HCT116 (cell line): ENCODE measurements at regions not wholly inside any gene's neighbourhood (a gene's known extent, or its start where the extent isn't known, plus 50 kb on each side); places are given as distances from the start of the nearest gene placed in this dataset.

ENCODE experiments used
- ATAC-seq: fragments of 200-7000 bp; cut with Tn5 transposase; 2 replicates; pipeline ENCODE4 v1.9.1; 2020; ENCODE audit warnings: mild to moderate bottlenecking, moderate library complexity
- BruUV-seq: library from RNA; stranded (reverse); fragments of 400-500 nt; replicated peaks from 2 replicates; lab custom pipeline; 2021; lab: Mats Ljungman, UMichigan
- CTCF ChIA-PET: fragments of 300-600 bp; sonication (Branson Sonifier 250); formaldehyde crosslinking; loops from one replicate; lab custom pipeline; 2021; ENCODE audit warnings: antibody characterized with exemption; lab: Charles Lee
- POLR2A ChIA-PET: fragments of 300-600, 350-600 bp; sonication (Branson Sonifier 250); formaldehyde crosslinking; loops from one replicate; lab custom pipeline; 2021; ENCODE audit warnings: antibody characterized with exemption; lab: Charles Lee
- RAD21 ChIA-PET, 2 experiments: fragments of 300-600 bp; sonication (Branson Sonifier 250); formaldehyde crosslinking; loops; one replicate each; lab custom pipeline; 2023; ENCODE audit warnings: low total read pairs in 2 of 2; ENCODE audit not compliant: uncharacterized antibody in 2 of 2, unreplicated experiment in 2 of 2, low non-redundant PET in 1 of 2; lab: Charles Lee
- DNase-seq: peaks from one replicate; pipeline ENCODE4 v3.0.0-alpha.2; 2010; ENCODE audit warnings: low read depth, low spot score
- H2AFZ ChIP-seq: fragments of 200-600 bp; shearing (Covaris generic), sonication (generic); 2 replicates; pipeline ENCODE4 v1.6.1; 2017; ENCODE audit warnings: low read depth, mixed run types, mixed read lengths, antibody characterized with exemption, low read length; ENCODE audit not compliant: poor library complexity, severe bottlenecking
- H3K27ac ChIP-seq: 2 replicates; pipeline ENCODE4 v1.5.1; 2012; ENCODE audit warnings: low read depth, low read length
- H3K27me3 ChIP-seq: fragments of 200-600 bp; sonication (generic); 2 replicates; pipeline ENCODE4 v1.6.1; 2016; ENCODE audit warnings: mixed run types, low read length, mixed read lengths; ENCODE audit not compliant: insufficient read depth
- H3K36me3 ChIP-seq, 2 experiments: fragments of 200-500 bp in 1 of 2; fragments of 200-600 bp in 1 of 2; sonication (Bioruptor generic) in 1 of 2; sonication (generic) in 1 of 2; 2 replicates each; pipeline versions ENCODE4 v1.5.1 to v1.6.1; 2014 to 2016; ENCODE audit warnings: low read length in 2 of 2, inconsistent platforms in 1 of 2, mixed read lengths in 1 of 2, mixed run types in 1 of 2; ENCODE audit not compliant: insufficient read depth in 2 of 2, control insufficient read depth in 1 of 2
- H3K4me1 ChIP-seq, 2 experiments: fragments of 200-600 bp in 1 of 2; sonication (generic) in 1 of 2; 2 replicates each; pipeline versions ENCODE4 v1.5.1 to v1.6.1; 2012 to 2017; ENCODE audit warnings: low read length in 2 of 2, inconsistent platforms in 1 of 2, mild to moderate bottlenecking in 1 of 2, mixed read lengths in 1 of 2, mixed run types in 1 of 2, moderate library complexity in 1 of 2; ENCODE audit not compliant: insufficient read depth in 2 of 2, control insufficient read depth in 1 of 2
- H3K4me2 ChIP-seq: fragments of 200-600 bp; sonication (generic); 2 replicates; pipeline ENCODE4 v1.6.1; 2017; ENCODE audit warnings: mixed run types, low read length, mixed read lengths
- H3K4me3 ChIP-seq, 2 experiments: fragments of 200-600 bp in 1 of 2; sonication (generic) in 1 of 2; replicated peaks in 1 of 2; 2 replicates each; pipeline ENCODE4 v1.5.1; 2011 to 2016; ENCODE audit warnings: low read length in 2 of 2, control low read depth in 1 of 2, low read depth in 1 of 2, mild to moderate bottlenecking in 1 of 2, mixed read lengths in 1 of 2, mixed run types in 1 of 2
- H3K79me2 ChIP-seq: fragments of 200-600 bp; sonication (generic); 2 replicates; pipeline ENCODE4 v1.6.1; 2017; ENCODE audit warnings: mild to moderate bottlenecking, mixed run types, low read length, moderate library complexity, mixed read lengths; ENCODE audit not compliant: insufficient read depth
- H3K9ac ChIP-seq: fragments of 200-600 bp; sonication (generic); 2 replicates; pipeline ENCODE4 v1.6.1; 2016; ENCODE audit warnings: low read length, mixed read lengths
- H3K9me2 ChIP-seq: fragments of 200-600 bp; sonication (generic), shearing (Covaris generic); 2 replicates; pipeline ENCODE4 v1.6.1; 2017; ENCODE audit warnings: mixed run types, mild to moderate bottlenecking, moderate library complexity; ENCODE audit not compliant: insufficient read depth
- H3K9me3 ChIP-seq, 2 experiments: fragments of 200-500 bp in 1 of 2; fragments of 200-600 bp in 1 of 2; sonication (Bioruptor generic) in 1 of 2; sonication (generic) in 1 of 2; 2 replicates each; pipeline ENCODE4 v1.6.1; 2014 to 2017; ENCODE audit warnings: low read length in 2 of 2, mixed read lengths in 2 of 2, inconsistent platforms in 1 of 2, low read depth in 1 of 2, mild to moderate bottlenecking in 1 of 2, mixed run types in 1 of 2, moderate library complexity in 1 of 2; ENCODE audit not compliant: control insufficient read depth in 1 of 2, insufficient read depth in 1 of 2
- H4K20me1 ChIP-seq: fragments of 200-600 bp; sonication (generic), shearing (Covaris generic); 2 replicates; pipeline ENCODE4 v1.6.1; 2017; ENCODE audit warnings: mixed run types, mild to moderate bottlenecking, moderate library complexity; ENCODE audit not compliant: insufficient read depth
- ATF3 ChIP-seq: IDR thresholded peaks from 2 replicates; pipeline ENCODE4 v1.6.1; 2012
- CBX3 ChIP-seq: IDR thresholded peaks from 2 replicates; pipeline ENCODE4 v1.6.1; 2012; ENCODE audit warnings: low read depth
- CTCF ChIP-seq, 3 experiments: fragments of 200-600 bp in 1 of 3; sonication (generic) in 1 of 3; IDR thresholded peaks in 2 of 3; conservative IDR thresholded peaks in 1 of 3; 2 replicates each; pipeline ENCODE4 v1.5.1; 2012 to 2017; ENCODE audit warnings: low read depth in 2 of 3, low read length in 2 of 3, antibody characterized with exemption in 1 of 3, borderline replicate concordance in 1 of 3, control low read depth in 1 of 3, mild to moderate bottlenecking in 1 of 3, mixed read lengths in 1 of 3, mixed run types in 1 of 3, moderate library complexity in 1 of 3; ENCODE audit not compliant: insufficient read depth in 1 of 3
- ELF1 ChIP-seq: IDR thresholded peaks from 2 replicates; pipeline ENCODE4 v1.6.1; 2012; ENCODE audit warnings: low read depth, borderline replicate concordance
- EZH2 ChIP-seq: fragments of 200-600 bp; sonication (generic); IDR thresholded peaks from 2 replicates; pipeline ENCODE4 v1.6.1; 2017; ENCODE audit warnings: antibody characterized with exemption, mixed run types
- FOSL1 ChIP-seq: IDR thresholded peaks from 2 replicates; pipeline ENCODE4 v1.6.1; 2012; ENCODE audit warnings: low read depth
- POLR2A ChIP-seq: IDR thresholded peaks from 2 replicates; pipeline ENCODE4 v1.7.0; 2011; ENCODE audit warnings: borderline replicate concordance; ENCODE audit not compliant: insufficient read depth, insufficient read length; ENCODE audit errors: extremely low read depth
- RAD21 ChIP-seq: IDR thresholded peaks from 2 replicates; pipeline ENCODE4 v1.6.1; 2012; ENCODE audit warnings: low read depth, mild to moderate bottlenecking
- SIN3A ChIP-seq: IDR thresholded peaks from 2 replicates; pipeline ENCODE4 v1.6.1; 2012; ENCODE audit warnings: low read depth
- SRF ChIP-seq: IDR thresholded peaks from 2 replicates; pipeline ENCODE4 v1.6.1; 2012; ENCODE audit warnings: low read depth
- TCF7L2 ChIP-seq: IDR thresholded peaks from 2 replicates; pipeline ENCODE4 v1.7.0; 2011; ENCODE audit warnings: borderline replicate concordance, inconsistent platforms; ENCODE audit not compliant: insufficient read depth, insufficient read length; ENCODE audit errors: extremely low read depth
- ZBTB33 ChIP-seq: IDR thresholded peaks from 2 replicates; pipeline ENCODE4 v1.6.1; 2011; ENCODE audit warnings: mild to moderate bottlenecking, low read length, moderate library complexity; ENCODE audit not compliant: insufficient replicate concordance; ENCODE audit errors: extremely low read depth
- ZFX ChIP-seq: fragments of 450-650 bp; IDR thresholded peaks from 2 replicates; pipeline ENCODE4 v1.6.1; 2017
- ZNF274 ChIP-seq: fragments of 200-500 bp; sonication (Bioruptor generic); IDR thresholded peaks from 2 replicates; pipeline ENCODE4 v1.6.1; 2014; ENCODE audit warnings: mild to moderate bottlenecking, low read depth, low read length, inconsistent platforms
- intact Hi-C: fragments of 100-400 bp; cut with micrococcal nuclease; formaldehyde crosslinking; loops from 2 replicates; pipeline ENCODE4 v1.10.0; 2022

- intact Hi-C loops = no loop called here
- RAD21 ChIA-PET = no interaction called here
- DNase-seq (no peak), ATAC-seq (no peak)
- Histone ChIP-seq H3K4me2 (no peak overlapping the region), H3K27ac (no peak overlapping the region), H3K4me3 (no peak overlapping the region), H3K9me2 (no peaks in the 10 kb centered on the region), H3K36me3 (no peaks in the 10 kb centered on the region; a peak in 1 of 4 replicates), H3K79me2 (no peaks in the 10 kb centered on the region), H3K9me3 (no peaks in the 10 kb centered on the region), H3K4me1 (no peaks in the 10 kb centered on the region), H2AFZ (no peak overlapping the region), H4K20me1 (no peaks in the 10 kb centered on the region), H3K27me3 (no peaks in the 10 kb centered on the region), H3K9ac (no peak overlapping the region)
- TF ChIP-seq TCF7L2 (no peak), ZBTB33 (no peak), CTCF (IDR thresholded peaks at IDR 0.05 in 2 of 3, conservative IDR thresholded peaks at IDR 0.05 in 1 of 3; ENCODE audit: borderline replicate concordance in 1 of 3, insufficient read depth in 1 of 3, low read depth in 2 of 3, low read length in 2 of 3) (no peak), POLR2A (no peak), SRF (no peak), EZH2 (no peak), SIN3A (no peak), CBX3 (no peak), ELF1 (no peak), RAD21 (no peak), ZNF274 (no peak), ATF3 (no peak), ZFX (no peak), FOSL1 (no peak)
- no TSS peak for BruUV-seq
- CTCF ChIA-PET = no interaction called here
- POLR2A ChIA-PET = no interaction called here
Measured at GRCh38 chr7:89994483-89994882, 159.8 kb upstream of the STEAP1 start.
